Stimulated activated CD8-positive, alpha-beta memory T cell treated with anti-CD3 and anti-CD28 coated beads, Interleukin-4, amount 100 ng/mL, for 1 hour (primary cell): ENCODE measurements at regions not wholly inside any gene's neighbourhood (a gene's known extent, or its start where the extent isn't known, plus 50 kb on each side); places are given as distances from the start of the nearest gene placed in this dataset.
"Not testable (repeated sequence)": the region's sequence is repeated elsewhere in the genome, so short reads cannot be mapped to it uniquely, and the experiment has no call there.

Experiments
- DNase-seq, 2 donors: peaks; one replicate each; pipeline ENCODE4 v3.0.0-alpha.2; 2020; ENCODE audit warnings: low read depth in 2 of 2, low spot score in 1 of 2

GRCh38 chr13:82096256-82096655 is 1755.3 kb upstream of the SPRY2 start:
- no peak for DNase-seq

GRCh38 chr13:82092312-82092711 is 1751.4 kb upstream of the SPRY2 start:
- no peak for DNase-seq

- no peak for DNase-seq
These were observed 1747.9 kb upstream of the SPRY2 start for GRCh38 chr13:82088781-82089180.

GRCh38 chr13:82076496-82076895 is 1735.6 kb upstream of the SPRY2 start:
- DNase-seq, result no peak

GRCh38 chr13:82070416-82070815 is 1729.5 kb upstream of the SPRY2 start:
- DNase-seq, result no peak

GRCh38 chr13:82062772-82063171 is 1721.8 kb upstream of the SPRY2 start:
- no peak for DNase-seq

GRCh38 chr13:82058364-82058763 is 1717.4 kb upstream of the SPRY2 start:
- DNase-seq, result no peak

- not testable (repeated sequence) for DNase-seq
These were observed 1704.4 kb upstream of the SPRY2 start for GRCh38 chr13:82045316-82045715.

GRCh38 chr13:82036602-82037001 is 1695.7 kb upstream of the SPRY2 start:
- DNase-seq, result no peak

- no peak for DNase-seq
These were observed 1670.4 kb upstream of the SPRY2 start for GRCh38 chr13:82011355-82011754.

- DNase-seq, result no peak
These were observed 1669.9 kb upstream of the SPRY2 start for GRCh38 chr13:82010780-82011179.

GRCh38 chr13:82002710-82003109 is 1661.8 kb upstream of the SPRY2 start:
- no peak for DNase-seq

- DNase-seq, result no peak
These were observed 1654.4 kb upstream of the SPRY2 start for GRCh38 chr13:81995316-81995715.

GRCh38 chr13:81990652-81991051 is 1649.7 kb upstream of the SPRY2 start:
- no peak for DNase-seq

GRCh38 chr13:81988567-81988966 is 1647.6 kb upstream of the SPRY2 start:
- DNase-seq, result no peak

- no peak for DNase-seq
These were observed 1646.9 kb upstream of the SPRY2 start for GRCh38 chr13:81987677-81988357.

- no peak for DNase-seq
These were observed 1646.2 kb upstream of the SPRY2 start for GRCh38 chr13:81987159-81987558.

- DNase-seq, result no peak
These were observed 1645.4 kb upstream of the SPRY2 start for GRCh38 chr13:81986308-81986707.

- no peak for DNase-seq
These were observed 1616.2 kb upstream of the SPRY2 start for GRCh38 chr13:81957121-81957520.

- no peak for DNase-seq
These were observed 1589.1 kb upstream of the SPRY2 start for GRCh38 chr13:81929988-81930387.

- no peak for DNase-seq
These were observed 1586.4 kb upstream of the SPRY2 start for GRCh38 chr13:81927347-81927746.

- no peak for DNase-seq
These were observed 1576.9 kb upstream of the SPRY2 start for GRCh38 chr13:81917810-81918209.

GRCh38 chr13:81916461-81916860 is 1575.5 kb upstream of the SPRY2 start:
- no peak for DNase-seq
